ENCODE measurements at regions not wholly inside any gene's neighbourhood (a gene's known extent, or its start where the extent isn't known, plus 50 kb on each side); places are given as distances from the start of the nearest gene placed in this dataset.

- Histone ChIP-seq H3K4me1 (peaks cover 3 to 20% (median 8%) of the 10 kb centered on the region in 3 donors), H3K27ac (no peak overlapping the region), H3K36me3 (no peaks in the 10 kb centered on the region), H3K4me3 (no peak overlapping the region), H3K9me3 (no peaks in the 10 kb centered on the region), H3K27me3 (no peaks in the 10 kb centered on the region)
- TF ChIP-seq POLR2A (IDR thresholded peaks at IDR 0.05) (no peak), EP300 (IDR thresholded peaks at IDR 0.05) (no peak)
- WGBS, 2 donors (ENCODE audit: low coverage in 1 of 2) = 80 to 95% methylated on average over 3 to 4 of the region's 4 CpGs
- no peak for ATAC-seq
These were observed 808.5 kb downstream of the TLE4 start for GRCh38 chr9:80380301-80380700.

- Histone ChIP-seq H3K4me1 (peaks cover 3 to 24% (median 8%) of the 10 kb centered on the region in 3 donors), H3K27ac (no peak overlapping the region), H3K4me3 (no peak overlapping the region), H3K9me3 (no peaks in the 10 kb centered on the region), H3K36me3 (no peaks in the 10 kb centered on the region), H3K27me3 (no peaks in the 10 kb centered on the region)
- 60 to 70% methylated on average over 3 to 5 of the region's 5 CpGs for WGBS, 2 donors (ENCODE audit: low coverage in 1 of 2)
- no peak for TF ChIP-seq EP300 (IDR thresholded peaks at IDR 0.05)
- no peak for TF ChIP-seq POLR2AphosphoS5 (IDR thresholded peaks at IDR 0.05)
- no peak for TF ChIP-seq POLR2A (IDR thresholded peaks at IDR 0.05)
- no peak for TF ChIP-seq CTCF (IDR thresholded peaks at IDR 0.05)
- no peak for ATAC-seq
These were observed 807.0 kb downstream of the TLE4 start for GRCh38 chr9:80378669-80379293.

GRCh38 chr9:80376180-80376579 is 804.4 kb downstream of the TLE4 start:
- no peaks in the 10 kb centered on the region for H3K36me3 ChIP-seq
- no peaks in the 10 kb centered on the region for H3K27me3 ChIP-seq
- WGBS, 2 donors (ENCODE audit: low coverage in 1 of 2) = 79 to 81% methylated on average over 2 to 3 of the region's 3 CpGs
- H3K27ac ChIP-seq = no peak overlapping the region
- no peak for TF ChIP-seq EP300 (IDR thresholded peaks at IDR 0.05)
- no peak for ATAC-seq
- no peaks in the 10 kb centered on the region for H3K9me3 ChIP-seq
- H3K4me3 ChIP-seq = no peak overlapping the region
- H3K4me1 ChIP-seq = peaks cover 0 to 12% (median 0%) of the 10 kb centered on the region in 3 donors

- Histone ChIP-seq H3K9me3 (no peaks in the 10 kb centered on the region), H3K36me3 (no peaks in the 10 kb centered on the region), H3K27ac (no peak overlapping the region), H3K27me3 (no peaks in the 10 kb centered on the region), H3K4me3 (no peak overlapping the region), H3K4me1 (peaks cover 0 to 12% (median 0%) of the 10 kb centered on the region in 3 donors)
- ATAC-seq = no peak
- 0 to 11% methylated on average over 1 of the region's 1 CpG for WGBS, 2 donors (ENCODE audit: low coverage in 1 of 2)
- TF ChIP-seq POLR2A (IDR thresholded peaks at IDR 0.05) (no peak), CTCF (IDR thresholded peaks at IDR 0.05) (no peak), EP300 (IDR thresholded peaks at IDR 0.05) (no peak), POLR2AphosphoS5 (IDR thresholded peaks at IDR 0.05) (no peak)
These were observed 803.7 kb downstream of the TLE4 start for GRCh38 chr9:80375477-80375876.

- Histone ChIP-seq H3K36me3 (no peaks in the 10 kb centered on the region), H3K27ac (no peak overlapping the region), H3K9me3 (peaks cover 0 to 13% (median 0%) of the 10 kb centered on the region in 3 donors), H3K4me3 (no peak overlapping the region), H3K4me1 (no peaks in the 10 kb centered on the region), H3K27me3 (no peaks in the 10 kb centered on the region)
- TF ChIP-seq POLR2A (IDR thresholded peaks at IDR 0.05) (no peak), EP300 (IDR thresholded peaks at IDR 0.05) (no peak), POLR2AphosphoS5 (IDR thresholded peaks at IDR 0.05) (no peak), CTCF (IDR thresholded peaks at IDR 0.05) (no peak)
- WGBS, 2 donors (ENCODE audit: low coverage in 1 of 2) = 74 to 85% methylated on average over 2 of the region's 2 CpGs
- no peak for ATAC-seq
These were observed 797.9 kb downstream of the TLE4 start for GRCh38 chr9:80369641-80370040.

- no peak overlapping the region for H3K27ac ChIP-seq
- TF ChIP-seq EP300 (IDR thresholded peaks at IDR 0.05) (no peak), CTCF (IDR thresholded peaks at IDR 0.05) (no peak), POLR2A (IDR thresholded peaks at IDR 0.05) (no peak), POLR2AphosphoS5 (IDR thresholded peaks at IDR 0.05) (no peak)
- ATAC-seq = no peak
- no peaks in the 10 kb centered on the region for H3K4me1 ChIP-seq
- H3K4me3 ChIP-seq = no peak overlapping the region
- H3K9me3 ChIP-seq = peaks cover 0 to 13% (median 0%) of the 10 kb centered on the region in 3 donors
- H3K27me3 ChIP-seq = no peaks in the 10 kb centered on the region
- no peaks in the 10 kb centered on the region for H3K36me3 ChIP-seq
- WGBS, 2 donors (ENCODE audit: low coverage in 1 of 2) = 3 to 4% methylated on average over 2 of the region's 2 CpGs
These were observed 794.9 kb downstream of the TLE4 start for GRCh38 chr9:80366626-80367025.
